Stimulated activated CD8-positive, alpha-beta memory T cell treated with anti-CD3 and anti-CD28 coated beads, Interleukin-12 subunit alpha, Interleukin-12 subunit beta, amount 100 ng/mL, for 24 hours (primary cell): ENCODE measurements at regions not wholly inside any gene's neighbourhood (a gene's known extent, or its start where the extent isn't known, plus 50 kb on each side); places are given as distances from the start of the nearest gene placed in this dataset.
"Not testable (repeated sequence)": the region's sequence is repeated elsewhere in the genome, so short reads cannot be mapped to it uniquely, and the experiment has no call there.

Experiments
- DNase-seq: peaks from one replicate; pipeline ENCODE4 v3.0.0-alpha.2; 2020; ENCODE audit errors: extremely low read depth

DNA sequence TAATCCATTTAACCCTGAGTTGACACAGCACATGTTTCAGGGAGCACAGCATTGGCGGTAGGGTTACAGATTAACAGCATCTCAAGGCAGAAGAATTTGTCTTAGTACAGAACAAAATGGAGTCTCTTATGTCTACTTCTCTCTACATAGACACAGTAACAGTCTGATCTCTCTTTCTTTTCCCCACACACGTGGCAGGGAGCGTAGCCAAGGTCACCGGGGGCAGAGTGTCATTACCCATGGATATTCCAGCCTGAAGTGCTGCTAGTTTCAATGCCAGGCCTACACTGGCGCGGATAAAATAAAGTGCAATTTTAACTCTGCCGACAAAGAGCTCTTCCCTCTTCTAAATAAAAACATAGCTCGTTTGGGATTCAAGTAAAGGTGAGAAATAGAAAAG lies 366.3 kb upstream of the SGCG start:
- DNase-seq: not testable (repeated sequence)

DNA sequence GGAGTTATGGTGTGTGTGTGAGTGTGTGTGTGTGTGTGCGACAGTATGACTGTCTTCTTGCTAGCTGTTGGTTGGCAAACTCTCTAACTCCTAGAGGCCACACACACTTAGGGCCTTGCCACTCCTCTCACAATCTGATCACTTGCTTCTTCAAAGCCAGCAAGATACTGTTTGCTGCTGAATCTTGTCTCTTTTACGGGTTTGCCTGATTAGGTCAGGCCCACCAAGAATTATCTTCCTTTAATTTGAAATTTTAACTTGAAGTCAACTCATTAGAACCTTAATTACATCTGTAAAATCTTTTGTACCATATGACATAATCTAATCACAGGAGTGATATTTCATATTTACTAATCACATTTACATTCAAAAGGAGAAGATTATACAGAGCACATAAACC lies 359.2 kb upstream of the SGCG start:
- no peak for DNase-seq

DNA sequence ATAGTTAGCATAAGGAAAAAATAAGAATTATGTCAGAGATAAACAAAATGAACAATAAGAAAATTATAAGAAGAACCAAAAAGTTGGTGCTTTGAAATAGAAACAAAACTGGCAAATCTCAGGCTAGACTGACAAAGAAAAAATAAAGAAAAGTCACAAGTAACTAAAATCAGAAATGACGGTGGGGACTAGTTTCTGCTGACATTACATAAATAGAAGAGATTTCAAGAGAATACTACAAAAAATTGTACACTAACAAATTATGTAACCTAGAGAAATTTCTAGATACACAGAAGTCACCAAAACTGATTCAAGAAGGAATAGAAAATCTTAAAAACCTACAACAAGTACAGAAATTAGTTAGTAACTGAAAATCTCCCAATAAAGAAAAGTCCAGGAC lies 355.6 kb upstream of the SGCG start:
- DNase-seq: no peak

DNA sequence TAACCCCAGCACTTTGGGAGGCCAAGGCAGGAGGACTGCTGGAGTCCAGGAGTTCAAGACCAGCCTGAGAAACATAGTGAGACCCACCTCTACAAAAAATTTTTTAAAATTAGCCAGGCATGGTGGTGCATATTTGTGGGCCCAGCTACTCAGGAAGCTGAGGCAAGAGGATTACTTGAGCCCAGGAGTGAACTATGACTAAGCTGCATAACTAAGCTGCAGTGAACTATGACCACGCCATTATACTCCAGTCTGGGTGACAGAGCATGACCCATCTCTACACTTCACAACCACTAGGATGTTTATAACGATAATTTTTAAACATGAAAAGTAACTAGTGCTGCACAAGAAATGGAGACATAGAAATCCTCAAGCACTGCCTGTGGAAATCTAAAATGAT lies 352.7 kb upstream of the SGCG start:
- DNase-seq: no peak

DNA sequence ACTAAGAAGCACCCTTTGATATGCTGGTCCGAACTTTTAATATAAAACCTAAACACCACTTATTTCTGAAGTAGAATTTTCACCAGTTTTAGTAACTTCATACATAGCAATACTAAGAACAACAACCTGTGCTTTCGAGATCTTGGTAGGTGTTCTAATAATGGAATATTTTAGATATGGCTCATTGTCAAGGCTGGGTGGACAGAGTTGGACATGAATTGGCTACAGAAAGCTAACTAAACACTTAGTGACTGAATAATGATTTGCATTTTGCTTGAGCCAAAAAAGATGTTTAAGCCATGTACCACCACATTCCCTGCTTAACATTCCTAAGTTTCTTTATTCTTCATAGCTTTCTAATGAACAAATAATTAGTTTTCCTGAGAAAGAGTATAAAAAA lies 344.3 kb upstream of the SGCG start:
- no peak for DNase-seq

DNA sequence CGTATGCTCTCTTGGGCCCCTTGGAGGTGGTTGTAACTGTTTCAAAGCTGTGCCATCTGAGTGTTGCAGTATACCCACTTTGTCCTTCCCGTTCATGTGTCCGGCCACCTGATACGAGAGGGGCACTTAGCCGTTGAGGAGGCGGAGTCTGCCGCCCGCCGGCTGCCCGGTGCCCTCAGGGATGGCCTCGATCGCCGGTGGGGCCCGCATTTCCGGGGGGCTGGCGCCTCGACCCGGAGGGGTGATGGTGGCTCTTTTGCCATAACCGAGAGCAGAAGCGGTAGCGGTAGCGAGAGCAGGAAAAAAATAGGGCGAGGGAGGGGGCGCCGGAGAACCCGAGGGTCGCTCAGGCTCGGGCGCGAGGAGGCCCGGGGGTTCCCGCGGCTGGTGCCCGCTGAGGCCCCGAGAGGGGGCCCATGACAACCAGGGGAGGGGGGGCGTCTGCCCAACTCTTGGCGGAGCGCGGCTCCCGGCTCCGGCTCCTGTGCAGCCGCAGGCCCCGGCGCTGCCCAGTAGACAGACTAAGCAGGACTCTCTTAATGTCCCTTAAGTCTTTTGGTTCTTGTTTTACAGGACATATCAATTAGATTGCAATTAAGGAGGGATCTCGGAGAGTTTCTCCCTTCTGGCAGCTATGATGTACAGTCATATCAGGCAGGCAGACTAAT lies 342.7 kb upstream of the SGCG start:
- DNase-seq: no peak

DNA sequence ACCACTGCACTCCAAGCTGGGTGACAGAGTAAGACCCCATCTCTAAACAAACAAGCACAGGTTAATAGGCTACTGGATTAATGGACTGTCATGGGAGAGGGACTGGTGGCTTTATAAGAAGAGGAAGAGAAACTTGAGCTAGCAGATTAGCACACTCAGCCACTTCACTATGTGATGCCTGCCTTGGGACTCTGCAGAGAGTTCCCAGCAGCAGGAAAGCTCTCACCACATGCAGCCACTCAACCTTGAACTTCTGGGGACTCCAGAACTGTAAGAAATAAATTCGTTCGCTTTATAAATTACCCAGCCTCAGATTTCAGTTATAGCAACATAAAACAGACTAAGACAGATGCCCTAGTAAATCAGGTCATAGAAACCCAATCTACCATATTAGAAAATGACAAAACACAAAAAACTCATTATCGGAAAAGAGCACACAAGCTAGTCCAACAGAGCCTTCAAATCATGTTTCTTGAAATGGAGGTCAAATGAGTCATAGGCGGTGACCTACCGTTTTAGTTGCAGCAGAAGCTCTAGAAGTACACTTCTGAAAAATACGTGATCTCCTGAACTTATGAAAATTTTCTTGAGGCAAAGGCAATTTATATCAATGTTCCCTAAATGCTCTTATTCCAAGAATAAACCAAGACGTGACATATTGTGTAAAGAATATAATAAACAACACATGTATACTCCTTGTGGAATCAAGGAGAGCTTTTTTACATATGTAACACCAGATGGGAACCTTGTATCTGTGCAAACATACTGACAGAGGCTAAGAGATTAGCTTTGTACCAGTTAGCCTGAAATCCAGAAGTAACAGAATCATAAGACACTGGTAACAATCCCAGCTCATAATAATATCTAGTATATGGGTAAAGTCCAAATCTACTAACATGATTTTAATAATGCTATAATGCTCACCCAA lies 340.9 kb upstream of the SGCG start:
- no peak for DNase-seq

DNA sequence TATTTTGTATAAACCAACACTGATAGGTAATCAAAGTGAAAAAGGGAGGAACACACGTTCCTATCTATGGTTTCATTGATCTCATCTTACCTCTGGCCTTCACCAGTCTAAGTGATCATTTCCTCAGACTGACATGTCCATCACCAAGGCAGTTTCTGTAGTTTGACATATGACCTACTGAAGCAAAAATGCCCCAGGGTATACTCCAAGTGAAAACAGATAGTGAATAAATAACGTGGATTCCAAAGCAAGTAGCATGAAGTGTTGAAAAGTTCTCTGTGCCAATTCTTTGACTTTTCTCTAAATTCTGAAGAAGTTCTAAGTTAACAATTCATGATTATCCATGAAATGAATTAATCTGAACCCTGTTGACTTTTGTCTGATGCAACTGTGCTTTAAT lies 334.2 kb upstream of the SGCG start:
- DNase-seq: no peak

DNA sequence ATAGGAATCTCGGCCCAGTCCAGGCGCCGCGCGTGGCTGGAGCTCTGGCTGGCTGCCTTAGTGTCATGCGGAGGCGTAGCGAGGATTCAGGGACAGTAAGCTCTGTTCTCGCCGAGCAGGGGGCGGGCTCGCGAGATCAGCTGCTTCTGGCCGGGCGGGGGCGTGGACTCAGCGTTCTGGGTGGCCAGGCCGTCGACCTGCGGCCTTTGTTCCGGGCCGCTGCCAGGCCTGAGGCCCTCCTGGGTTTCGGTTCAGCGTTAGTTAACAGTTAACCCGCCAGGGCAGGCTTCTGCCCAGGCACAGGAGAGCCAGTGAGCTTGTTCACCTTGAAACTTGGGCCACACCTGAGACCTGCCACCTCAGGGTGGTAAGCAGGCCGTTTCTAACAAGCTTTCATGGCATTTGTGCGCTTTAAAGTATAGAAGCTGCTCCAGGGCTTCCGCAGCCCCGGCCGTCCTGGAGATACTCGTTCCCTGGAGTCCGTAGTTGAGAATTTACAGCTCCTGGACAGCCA lies 332.2 kb upstream of the SGCG start:
- no peak for DNase-seq

DNA sequence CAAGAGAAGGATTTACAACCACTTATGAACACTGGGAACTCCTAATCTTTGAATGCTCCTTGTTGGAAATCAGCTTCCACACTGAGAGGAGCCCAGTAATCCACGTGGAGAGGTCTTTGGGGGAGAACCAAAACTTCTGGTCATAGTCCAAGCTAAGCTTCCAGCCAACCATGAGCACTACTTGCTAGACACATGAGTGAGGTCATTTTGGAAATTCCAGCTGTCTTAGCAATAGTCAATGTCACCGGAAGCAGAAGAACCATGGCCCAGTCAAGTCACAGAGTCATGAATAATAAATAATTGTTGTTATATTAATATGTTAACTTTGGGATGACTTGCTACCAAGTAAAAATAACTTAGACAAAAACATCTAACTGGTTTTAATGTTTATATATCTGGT lies 324.9 kb upstream of the SGCG start:
- no peak for DNase-seq

DNA sequence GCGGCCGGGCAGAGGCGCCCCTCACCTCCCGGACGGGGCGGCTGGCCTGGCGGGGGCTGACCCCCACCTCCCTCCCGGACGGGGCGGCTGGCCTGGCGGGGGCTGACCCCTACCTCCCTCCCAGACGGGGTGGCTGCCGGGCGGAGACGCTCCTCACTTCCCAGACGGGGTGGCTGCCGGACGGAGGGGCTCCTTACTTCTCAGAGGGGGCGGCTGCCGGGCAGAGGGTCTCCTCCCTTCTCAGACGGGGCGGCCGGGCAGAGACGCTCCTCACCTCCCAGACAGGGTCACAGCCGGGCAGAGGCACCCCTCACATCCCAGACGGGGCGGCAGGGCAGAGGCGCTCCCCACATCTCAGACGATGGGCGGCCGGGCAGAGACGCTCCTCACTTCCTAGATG lies 321.8 kb upstream of the SGCG start:
- DNase-seq: not testable (repeated sequence)

DNA sequence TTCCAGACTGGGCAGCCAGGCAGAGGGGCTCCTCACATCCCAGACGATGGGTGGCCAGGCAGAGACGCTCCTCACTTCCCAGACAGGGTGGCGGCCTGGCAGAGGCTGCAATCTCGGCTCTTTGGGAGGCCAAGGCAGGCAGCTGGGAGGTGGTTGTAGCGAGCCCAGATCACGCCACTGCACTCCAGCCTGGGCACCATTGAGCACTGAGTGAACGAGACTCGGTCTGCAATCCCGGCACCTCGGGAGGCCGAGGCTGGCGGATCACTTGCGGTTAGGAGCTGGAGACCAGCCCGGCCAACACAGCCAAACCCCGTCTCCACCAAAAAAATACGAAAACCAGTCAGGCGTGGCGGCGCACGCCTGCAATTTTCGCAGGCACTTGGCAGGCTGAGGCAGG lies 321.4 kb upstream of the SGCG start:
- not testable (repeated sequence) for DNase-seq

DNA sequence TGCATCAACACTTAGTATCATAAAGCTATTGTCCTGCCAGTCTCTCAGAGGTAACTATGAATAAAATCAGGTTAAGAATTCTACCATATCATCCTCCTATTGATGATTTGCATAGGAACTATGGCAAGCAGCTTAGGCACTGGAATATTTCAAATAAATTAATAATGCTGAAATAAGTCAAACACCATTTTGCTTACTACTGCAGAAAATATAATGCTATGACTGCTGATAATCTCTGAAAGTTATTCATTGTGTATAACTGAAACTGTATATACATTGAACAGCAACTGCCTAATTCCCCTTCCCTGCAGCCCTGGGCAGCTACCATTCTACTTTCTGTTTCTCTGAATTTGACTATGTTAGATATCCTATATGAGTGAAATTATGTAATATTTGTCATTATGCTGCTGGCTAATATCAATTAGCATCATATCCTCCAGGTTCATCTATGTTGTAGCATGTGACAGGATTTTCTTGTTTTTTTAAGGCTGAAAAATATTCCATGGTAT lies 318.8 kb upstream of the SGCG start:
- DNase-seq: no peak

DNA sequence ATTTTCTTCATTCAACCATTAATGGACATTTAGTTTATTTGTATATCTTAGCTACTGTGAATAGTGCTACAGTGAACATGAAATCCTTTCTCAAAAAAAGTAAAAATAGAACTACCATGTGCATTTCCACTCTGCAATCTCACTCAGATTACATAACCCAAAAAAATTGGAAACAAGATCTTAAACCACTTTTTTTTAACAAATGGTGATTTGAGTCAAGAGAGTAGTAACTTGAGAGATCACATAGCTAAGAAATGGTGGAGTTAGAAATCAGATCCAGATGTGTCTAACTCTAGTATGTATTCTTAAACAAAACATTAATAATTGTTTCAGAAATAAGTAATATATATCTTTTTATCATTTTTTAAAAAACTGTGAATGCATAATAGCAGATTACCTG lies 318.3 kb upstream of the SGCG start:
- no peak for DNase-seq

DNA sequence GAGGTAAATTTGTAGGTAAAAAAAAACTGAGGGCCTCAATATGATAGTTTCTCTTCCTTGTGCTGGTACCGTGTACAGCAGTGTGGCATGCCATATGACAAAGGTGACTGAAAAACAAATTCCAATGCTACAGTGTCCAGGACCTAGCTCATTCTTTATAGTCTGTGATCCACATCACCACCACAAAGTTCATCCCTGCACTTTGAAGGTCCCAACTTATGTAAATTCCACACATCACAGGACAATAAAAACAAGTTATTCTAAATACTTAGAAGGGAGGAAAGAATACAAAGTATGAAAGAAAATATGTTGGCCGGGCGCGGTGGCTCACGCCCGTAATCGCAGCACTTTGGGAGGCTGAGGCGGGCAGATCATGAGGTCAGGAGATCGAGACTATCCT lies 314.6 kb upstream of the SGCG start:
- DNase-seq: no peak

DNA sequence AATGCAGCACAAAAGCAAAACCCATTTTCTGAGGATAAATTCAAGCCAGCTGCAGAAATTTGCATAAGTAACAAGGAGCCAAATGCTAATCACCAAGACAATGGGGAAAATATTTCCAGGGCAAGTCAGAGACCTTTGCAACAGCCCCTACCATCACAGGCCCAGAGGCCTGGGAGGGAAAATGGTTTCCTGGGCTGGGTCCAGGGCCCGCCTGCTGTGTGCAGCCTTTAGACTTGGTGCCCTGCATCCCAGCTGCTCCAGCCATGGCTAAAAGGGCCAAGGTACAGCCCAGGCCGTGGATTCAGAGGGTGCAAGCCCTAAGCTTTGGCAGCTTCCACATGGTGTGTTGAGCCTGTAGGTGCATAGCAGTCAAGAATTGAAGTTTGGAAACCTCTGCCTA lies 309.5 kb upstream of the SGCG start:
- DNase-seq: no peak

DNA sequence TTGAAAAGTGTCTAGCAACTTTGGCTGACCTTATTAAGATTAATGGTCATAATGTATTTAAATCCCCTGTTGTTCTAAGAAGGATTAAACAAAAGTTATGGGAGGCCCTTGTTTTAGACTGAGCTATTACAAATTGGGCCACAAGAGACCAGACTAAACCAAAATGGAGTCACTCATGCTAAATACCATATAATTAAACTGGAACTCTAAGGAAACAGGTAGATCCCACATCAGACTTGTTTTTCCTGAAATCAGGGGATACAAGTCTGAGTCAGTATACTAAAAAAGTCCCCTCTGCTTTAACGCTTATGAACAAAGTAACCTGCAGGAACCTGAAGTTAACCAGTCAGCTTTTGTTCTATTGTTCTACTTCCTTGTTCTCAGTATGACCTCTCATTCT lies 305.9 kb upstream of the SGCG start:
- no peak for DNase-seq

DNA sequence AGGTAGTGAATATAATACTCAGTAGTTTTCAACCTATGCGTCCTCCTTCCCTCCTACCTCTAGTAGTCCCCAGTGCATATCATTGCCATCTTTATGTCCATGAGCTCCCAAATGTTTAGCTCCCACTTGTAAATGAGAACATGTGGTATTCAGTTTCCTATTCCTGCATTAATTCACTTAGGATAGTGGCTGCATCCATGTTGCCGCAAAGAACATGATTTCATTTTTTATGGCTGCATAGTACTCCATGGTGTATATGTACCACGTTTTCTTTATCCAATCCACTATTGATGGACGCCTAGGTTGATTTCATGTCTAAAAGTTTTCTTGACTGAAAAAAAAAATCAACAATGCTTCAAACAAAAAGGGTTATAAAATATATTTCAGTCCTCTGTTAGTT lies 303.4 kb upstream of the SGCG start:
- no peak for DNase-seq

DNA sequence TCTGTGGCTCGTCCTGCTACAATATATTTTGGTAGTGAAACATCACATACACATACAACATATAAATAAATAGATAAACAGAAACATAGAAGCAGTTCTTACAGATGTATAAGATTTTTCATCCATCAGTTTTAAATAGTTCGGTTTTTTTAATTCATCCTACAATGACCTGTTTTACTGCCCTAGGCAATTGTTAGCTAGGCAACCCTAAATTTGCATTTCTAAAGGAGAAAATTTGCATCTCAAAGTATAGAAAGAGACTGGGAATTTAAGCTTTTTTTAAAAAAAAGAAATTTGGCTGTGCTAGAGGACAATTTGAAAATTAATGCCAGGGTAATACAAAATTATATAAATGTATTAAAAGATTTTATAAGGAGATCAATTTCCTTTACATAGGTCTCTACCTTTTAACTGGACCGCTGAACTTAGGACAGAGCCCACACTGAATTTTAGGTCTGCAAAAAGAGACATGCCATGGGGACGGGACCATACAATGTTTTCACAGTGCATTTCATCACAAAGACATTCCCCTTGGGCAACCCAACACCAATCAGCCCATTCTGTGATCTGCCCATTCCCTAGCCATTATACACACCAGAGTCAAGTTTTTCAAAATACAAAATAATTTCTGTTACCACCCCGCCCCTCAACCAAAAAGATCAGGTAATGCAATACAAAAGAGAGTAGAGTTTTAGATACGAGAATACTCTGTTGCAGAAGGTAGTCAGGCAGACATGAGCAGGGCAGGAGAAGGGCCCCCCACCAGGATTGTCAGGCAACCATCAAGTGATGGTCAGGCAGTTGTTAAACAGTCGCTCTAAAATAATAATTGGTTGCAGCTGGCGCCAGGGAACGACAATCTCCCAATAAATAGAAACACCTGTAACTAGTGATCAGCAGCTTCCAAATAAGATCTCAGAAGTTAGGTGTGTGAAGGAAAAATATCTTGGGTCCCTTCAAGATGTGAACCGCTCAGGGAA lies 299.7 kb upstream of the SGCG start:
- DNase-seq: no peak

DNA sequence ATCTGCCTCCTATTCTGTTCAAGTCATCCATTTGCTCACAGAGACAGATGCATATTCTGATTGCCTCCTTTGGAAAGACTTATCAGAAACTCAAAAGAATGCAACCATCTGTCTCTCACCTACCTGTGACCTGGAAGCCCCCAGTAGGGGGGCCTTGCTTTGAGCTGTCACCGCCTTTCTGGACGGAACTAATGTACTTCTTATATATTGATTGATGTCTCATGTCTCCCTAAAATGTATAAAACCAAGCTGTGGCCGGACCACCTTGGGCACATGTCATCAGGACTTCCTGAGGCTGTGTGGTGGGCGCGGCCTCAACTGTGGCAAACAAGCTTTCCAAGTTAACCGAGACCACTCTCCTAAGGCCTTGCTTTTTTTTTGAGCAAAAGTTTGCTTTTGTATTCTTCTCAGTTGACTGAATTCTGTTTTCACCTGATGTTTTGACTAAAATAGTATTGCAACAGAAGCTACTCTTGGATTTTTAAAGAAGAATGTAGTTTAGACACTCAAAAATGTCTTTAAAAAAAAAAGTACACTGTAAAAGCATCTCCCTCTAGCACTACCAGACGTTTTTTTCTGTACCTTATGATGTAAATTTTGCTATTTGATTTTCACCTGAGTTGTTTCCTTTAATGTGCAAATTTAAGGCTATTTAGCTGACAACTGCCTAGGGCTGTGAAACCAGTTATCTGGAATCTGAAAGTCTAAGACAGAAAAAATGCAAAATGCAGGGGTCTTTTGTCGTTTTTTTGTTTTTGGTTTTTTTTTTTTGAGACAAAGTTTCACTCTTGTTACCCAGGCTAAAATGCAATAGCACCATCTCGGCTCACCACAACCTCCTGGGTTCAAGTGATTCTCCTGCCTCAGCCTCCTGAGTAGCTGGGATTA lies 298.8 kb upstream of the SGCG start:
- not testable (repeated sequence) for DNase-seq
